Neural cell (in vitro differentiated cells): ENCODE measurements at regions not wholly inside any gene's neighbourhood (a gene's known extent, or its start where the extent isn't known, plus 50 kb on each side); places are given as distances from the start of the nearest gene placed in this dataset.

Experiments used
- CTCF ChIP-seq: fragments of 450-650 bp; IDR thresholded peaks from 2 replicates; pipeline ENCODE4 v1.5.1; 2014; ENCODE audit warnings: antibody characterized with exemption, mild to moderate bottlenecking, moderate library complexity; ENCODE audit not compliant: poor library complexity, severe bottlenecking
- EZH2 ChIP-seq: fragments of 200-600, 300-800 bp; shearing (Covaris generic), sonication (generic); IDR thresholded peaks from 2 replicates; pipeline ENCODE4 v1.6.1; 2014; ENCODE audit warnings: antibody characterized with exemption, low read length, borderline replicate concordance, mild to moderate bottlenecking; ENCODE audit not compliant: insufficient read depth, poor library complexity, severe bottlenecking
- POLR2AphosphoS5 ChIP-seq: IDR thresholded peaks from 2 replicates; pipeline ENCODE4 v1.6.1; 2012
- RAD21 ChIP-seq: fragments of 450-650 bp; conservative IDR thresholded peaks from 2 replicates; pipeline ENCODE4 v1.6.1; 2014; ENCODE audit warnings: antibody characterized with exemption, mild to moderate bottlenecking, moderate library complexity
- TAF1 ChIP-seq: IDR thresholded peaks from 2 replicates; pipeline ENCODE4 v1.6.1; 2012; ENCODE audit warnings: low read depth

GRCh38 chr2:78260861-78261260 is 738.7 kb upstream of the LRRTM4 start:
- TF ChIP-seq CTCF, result no peak
- no peak for TF ChIP-seq EZH2
- no peak for TF ChIP-seq POLR2AphosphoS5
- no peak for TF ChIP-seq TAF1
- no peak for TF ChIP-seq RAD21
